K562 (cell line): ENCODE measurements at regions not wholly inside any gene's neighbourhood (a gene's known extent, or its start where the extent isn't known, plus 50 kb on each side); places are given as distances from the start of the nearest gene placed in this dataset.

Source experiments
- ARID3B ChIP-seq: fragments of 250-450 bp; sonication (Bioruptor Pico); IDR thresholded peaks from 2 replicates; pipeline ENCODE4 v1.4.0; 2020; ENCODE audit warnings: borderline replicate concordance
- ELK3 ChIP-seq: fragments of 450-650 bp; formaldehyde crosslinking; IDR thresholded peaks from 2 replicates; pipeline ENCODE4 v1.4.0; 2020; ENCODE audit warnings: mild to moderate bottlenecking
- ETV1 ChIP-seq: fragments of 450-650 bp; conservative IDR thresholded peaks from 2 replicates; pipeline ENCODE4 v1.6.1; 2016; ENCODE audit warnings: missing genetic modification characterization, control low read depth, low read depth, missing compliant biosample characterization
- HMGXB4 ChIP-seq: sonication (generic); formaldehyde crosslinking; IDR thresholded peaks from 2 replicates; pipeline ENCODE4 v1.8.1; 2023; ENCODE audit warnings: mild to moderate bottlenecking, missing genetic modification reagents
- KLF10 ChIP-seq: fragments of 250-450 bp; sonication (Bioruptor Pico); IDR thresholded peaks from 2 replicates; pipeline ENCODE4 v1.6.1; 2021; ENCODE audit warnings: matching md5 sums
- POLR3G ChIP-seq: IDR thresholded peaks from 2 replicates; pipeline ENCODE4 v1.6.1; 2011; ENCODE audit not compliant: insufficient read length, insufficient replicate concordance; ENCODE audit errors: extremely low read depth
- RFX5 ChIP-seq: IDR thresholded peaks from 2 replicates; pipeline ENCODE4 v1.6.1; 2011; ENCODE audit warnings: low read depth, mild to moderate bottlenecking, improper control_type of control experiment, low read length
- ZBTB40 ChIP-seq, 2 experiments: fragments of 450-650 bp in 1 of 2; sonication (generic) in 1 of 2; formaldehyde crosslinking in 1 of 2; IDR thresholded peaks; 2 replicates each; pipeline versions ENCODE4 v1.7.1 to v1.9.0; 2016 to 2022; ENCODE audit warnings: inconsistent platforms in 1 of 2, mild to moderate bottlenecking in 1 of 2, missing genetic modification reagents in 1 of 2
- ZBTB49 ChIP-seq: sonication (generic); formaldehyde crosslinking; IDR thresholded peaks from 2 replicates; pipeline ENCODE4 v1.8.0; 2022; ENCODE audit warnings: missing genetic modification reagents, mild to moderate bottlenecking, borderline replicate concordance

- TF ChIP-seq ZBTB40 (IDR thresholded peaks at IDR 0.05) (peak; percentile 57), ZBTB40 (CRISPR knock-in tag; IDR thresholded peaks at IDR 0.05) (no peak), ARID3B (CRISPR knock-in tag) (no peak), RFX5 (no peak), HMGXB4 (CRISPR knock-in tag) (no peak; the same call in 1 of the 2 replicates), ETV1 (tag) (peak; percentile 72), ELK3 (CRISPR knock-in tag) (no peak), ZBTB49 (no peak; the same call in 1 of the 2 replicates), KLF10 (no peak), POLR3G (no peak)
Measured at GRCh38 chr3:177359593-177360357, 162.5 kb upstream of the TBL1XR1 start (continued).
